GM12873 (cell line): ENCODE measurements at regions not wholly inside any gene's neighbourhood (a gene's known extent, or its start where the extent isn't known, plus 50 kb on each side); places are given as distances from the start of the nearest gene placed in this dataset.

Experiments
- TF ChIP-seq, protein P1 (sequence below): IDR thresholded peaks from 2 replicates; pipeline ENCODE4 v1.5.1; 2012; ENCODE audit warnings: low read depth, mild to moderate bottlenecking, moderate library complexity, low read length, control low read depth; ENCODE audit not compliant: insufficient read depth; ENCODE audit errors: missing control alignments

DNA sequence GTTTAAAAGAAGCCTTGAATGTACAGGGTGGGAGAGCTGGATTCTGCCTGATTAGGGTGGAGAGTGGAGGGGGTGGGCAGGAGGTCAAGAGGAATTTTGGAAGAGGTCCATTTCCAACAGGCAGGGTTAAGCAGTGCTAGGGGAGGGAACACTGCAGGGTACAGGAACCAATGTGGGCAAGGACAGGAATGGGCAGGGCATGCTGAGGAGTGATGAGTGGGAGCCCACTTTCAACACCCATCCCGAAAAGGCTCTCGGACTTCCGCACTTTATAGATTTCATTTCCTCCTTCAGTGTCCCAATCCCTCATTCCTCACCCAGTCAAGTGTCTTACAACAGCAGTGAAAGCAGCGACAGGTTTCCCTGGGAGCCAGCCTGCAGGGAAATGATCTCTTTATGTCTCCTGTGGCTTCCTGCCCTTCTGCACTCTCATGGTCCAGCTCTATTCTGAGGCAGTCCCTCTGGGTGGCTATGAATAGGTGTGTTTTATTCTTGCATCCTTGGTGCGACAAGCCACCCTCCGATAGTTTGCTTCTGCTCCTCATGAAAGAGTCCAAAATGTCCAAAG lies 50.5 kb upstream of the ZNF507 start:
- TF ChIP-seq, protein P1, sequence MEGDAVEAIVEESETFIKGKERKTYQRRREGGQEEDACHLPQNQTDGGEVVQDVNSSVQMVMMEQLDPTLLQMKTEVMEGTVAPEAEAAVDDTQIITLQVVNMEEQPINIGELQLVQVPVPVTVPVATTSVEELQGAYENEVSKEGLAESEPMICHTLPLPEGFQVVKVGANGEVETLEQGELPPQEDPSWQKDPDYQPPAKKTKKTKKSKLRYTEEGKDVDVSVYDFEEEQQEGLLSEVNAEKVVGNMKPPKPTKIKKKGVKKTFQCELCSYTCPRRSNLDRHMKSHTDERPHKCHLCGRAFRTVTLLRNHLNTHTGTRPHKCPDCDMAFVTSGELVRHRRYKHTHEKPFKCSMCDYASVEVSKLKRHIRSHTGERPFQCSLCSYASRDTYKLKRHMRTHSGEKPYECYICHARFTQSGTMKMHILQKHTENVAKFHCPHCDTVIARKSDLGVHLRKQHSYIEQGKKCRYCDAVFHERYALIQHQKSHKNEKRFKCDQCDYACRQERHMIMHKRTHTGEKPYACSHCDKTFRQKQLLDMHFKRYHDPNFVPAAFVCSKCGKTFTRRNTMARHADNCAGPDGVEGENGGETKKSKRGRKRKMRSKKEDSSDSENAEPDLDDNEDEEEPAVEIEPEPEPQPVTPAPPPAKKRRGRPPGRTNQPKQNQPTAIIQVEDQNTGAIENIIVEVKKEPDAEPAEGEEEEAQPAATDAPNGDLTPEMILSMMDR, result no peak
